ENCODE measurements at regions not wholly inside any gene's neighbourhood (a gene's known extent, or its start where the extent isn't known, plus 50 kb on each side); places are given as distances from the start of the nearest gene placed in this dataset.

DNA sequence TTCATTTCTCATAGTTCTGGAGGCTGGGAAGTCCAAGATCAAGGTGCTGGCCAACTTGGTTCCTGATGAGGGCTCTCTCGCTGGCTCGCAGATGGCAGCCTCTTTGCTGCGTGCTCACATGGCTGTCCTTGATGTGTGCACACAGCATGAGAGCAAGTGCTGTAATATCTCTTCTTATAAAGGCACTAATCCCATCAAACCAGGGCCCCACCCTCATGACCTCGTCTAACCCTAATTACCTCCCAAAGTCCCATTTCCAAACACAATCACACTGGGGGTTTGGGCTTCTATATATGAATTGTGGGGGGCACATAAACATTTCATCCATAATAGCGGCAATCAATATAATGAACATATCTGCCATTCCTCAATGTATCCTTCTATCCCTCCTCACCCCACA is 1062.1 kb downstream of the BRD1 start:
- Histone ChIP-seq H3K27ac (ENCODE audit: low read depth, low read length) (no peak overlapping the region), H4K20me1 (ENCODE audit: control insufficient read depth, insufficient read depth, low read depth, low read length) (no peaks in the 10 kb centered on the region; the same call in 1 of the 2 replicates), H3K36me3 (ENCODE audit: control insufficient read depth, low read length) (no peaks in the 10 kb centered on the region), H3K79me2 (ENCODE audit: control insufficient read depth, low read length) (no peaks in the 10 kb centered on the region), H3K27me3 (ENCODE audit: control insufficient read depth, low read length) (no peaks in the 10 kb centered on the region), H3F3A (ENCODE audit: control insufficient read depth, insufficient read depth) (no peaks in the 10 kb centered on the region), H3K9me3 (ENCODE audit: control insufficient read depth, insufficient read depth, low read length) (no peaks in the 10 kb centered on the region), H3K4me3 (ENCODE audit: low read length) (no peak overlapping the region), H3K9me2 (replicated peaks; ENCODE audit: control insufficient read depth, low read length) (no peaks in the 10 kb centered on the region), H3K4me1 (ENCODE audit: control insufficient read depth, low read length) (no peaks in the 10 kb centered on the region), H3K4me2 (ENCODE audit: low read length) (no peak overlapping the region)
- TF ChIP-seq, protein P1, sequence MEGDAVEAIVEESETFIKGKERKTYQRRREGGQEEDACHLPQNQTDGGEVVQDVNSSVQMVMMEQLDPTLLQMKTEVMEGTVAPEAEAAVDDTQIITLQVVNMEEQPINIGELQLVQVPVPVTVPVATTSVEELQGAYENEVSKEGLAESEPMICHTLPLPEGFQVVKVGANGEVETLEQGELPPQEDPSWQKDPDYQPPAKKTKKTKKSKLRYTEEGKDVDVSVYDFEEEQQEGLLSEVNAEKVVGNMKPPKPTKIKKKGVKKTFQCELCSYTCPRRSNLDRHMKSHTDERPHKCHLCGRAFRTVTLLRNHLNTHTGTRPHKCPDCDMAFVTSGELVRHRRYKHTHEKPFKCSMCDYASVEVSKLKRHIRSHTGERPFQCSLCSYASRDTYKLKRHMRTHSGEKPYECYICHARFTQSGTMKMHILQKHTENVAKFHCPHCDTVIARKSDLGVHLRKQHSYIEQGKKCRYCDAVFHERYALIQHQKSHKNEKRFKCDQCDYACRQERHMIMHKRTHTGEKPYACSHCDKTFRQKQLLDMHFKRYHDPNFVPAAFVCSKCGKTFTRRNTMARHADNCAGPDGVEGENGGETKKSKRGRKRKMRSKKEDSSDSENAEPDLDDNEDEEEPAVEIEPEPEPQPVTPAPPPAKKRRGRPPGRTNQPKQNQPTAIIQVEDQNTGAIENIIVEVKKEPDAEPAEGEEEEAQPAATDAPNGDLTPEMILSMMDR (IDR thresholded peaks at IDR 0.05; ENCODE audit: low read depth, low read length, poor library complexity, severe bottlenecking) = no peak
- no peak for TF ChIP-seq EZH2phosphoT487 (IDR thresholded peaks at IDR 0.05; ENCODE audit: borderline replicate concordance, low read length)

DNA sequence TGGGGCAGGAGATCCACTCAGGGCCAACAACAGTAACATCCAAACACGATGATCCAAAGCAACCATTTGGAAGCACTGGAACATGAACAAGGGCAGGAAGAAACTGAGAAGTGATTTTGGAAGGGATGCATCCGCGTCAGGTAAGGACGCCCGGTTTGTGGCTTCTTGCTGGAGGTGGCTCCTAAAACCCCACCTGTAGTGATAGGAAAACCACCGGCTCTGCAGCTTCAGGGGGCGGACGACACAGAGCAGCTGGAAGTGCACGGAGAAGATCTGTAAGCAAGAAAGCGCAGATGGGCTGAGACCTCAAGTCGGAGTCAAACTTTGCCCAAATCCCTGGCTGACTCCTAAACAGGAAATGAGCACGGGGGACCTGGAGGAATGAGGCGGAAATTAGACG is 1066.1 kb downstream of the BRD1 start:
- no peak for TF ChIP-seq EZH2phosphoT487 (IDR thresholded peaks at IDR 0.05; ENCODE audit: borderline replicate concordance, low read length)
- TF ChIP-seq, protein P1 (IDR thresholded peaks at IDR 0.05; ENCODE audit: low read depth, low read length, poor library complexity, severe bottlenecking) = no peak
- H3K4me2 ChIP-seq (ENCODE audit: low read length) = no peak overlapping the region

DNA sequence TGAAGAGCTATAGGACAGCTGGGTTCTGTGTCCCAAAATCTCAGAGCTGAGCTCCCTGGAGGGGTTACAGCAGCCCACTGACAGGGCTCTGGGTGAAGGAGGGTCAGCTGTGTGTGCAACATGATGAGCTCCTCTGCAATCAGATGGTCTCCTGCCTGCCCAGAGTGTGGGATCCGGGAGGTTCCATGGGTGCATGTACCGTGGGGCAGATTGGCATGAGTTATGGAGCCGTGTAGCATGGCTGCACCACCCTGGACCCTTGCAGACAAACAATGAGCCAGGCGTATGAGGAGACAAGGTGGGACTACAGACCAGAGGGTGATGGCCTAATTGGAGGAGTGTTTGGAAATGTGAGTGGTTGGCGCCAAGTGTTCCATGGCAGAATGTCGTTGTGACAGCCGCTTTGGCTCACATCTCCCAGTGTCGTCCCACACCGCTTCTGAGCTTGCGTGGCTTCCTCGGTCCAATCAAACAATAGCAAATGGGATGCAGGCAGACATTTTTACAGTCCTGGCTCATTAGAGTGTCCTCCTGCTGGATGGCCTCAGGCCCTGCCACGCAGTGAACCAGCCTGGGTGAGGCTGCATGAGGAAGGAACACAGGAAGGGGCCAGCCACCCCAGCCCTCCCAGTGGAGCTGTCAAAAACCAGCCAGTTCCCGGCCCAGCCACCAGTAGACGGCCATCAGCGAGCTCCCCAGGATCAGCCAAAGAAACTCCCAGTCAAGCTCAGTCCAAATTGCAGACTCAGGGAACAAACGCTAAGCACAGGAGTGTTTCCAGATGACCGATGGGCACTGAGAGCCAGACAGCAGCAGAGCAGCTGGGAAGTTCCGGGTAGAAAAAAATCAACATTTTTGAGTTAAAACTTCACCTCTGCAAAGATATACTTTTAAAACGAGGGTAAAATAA is 1066.9 kb downstream of the BRD1 start:
- H3F3A ChIP-seq (ENCODE audit: control insufficient read depth, insufficient read depth) = no peaks in the 10 kb centered on the region
- no peaks in the 10 kb centered on the region for H3K27me3 ChIP-seq (ENCODE audit: control insufficient read depth, low read length)
- H4K20me1 ChIP-seq (ENCODE audit: control insufficient read depth, insufficient read depth, low read depth, low read length) = no peaks in the 10 kb centered on the region
- H3K9me2 ChIP-seq (replicated peaks; ENCODE audit: control insufficient read depth, low read length) = no peaks in the 10 kb centered on the region
- H3K36me3 ChIP-seq (ENCODE audit: control insufficient read depth, low read length) = no peaks in the 10 kb centered on the region
- H3K4me3 ChIP-seq (ENCODE audit: low read length) = no peak overlapping the region
- no peak overlapping the region for H3K4me2 ChIP-seq (ENCODE audit: low read length)
- no peak for TF ChIP-seq EZH2phosphoT487 (IDR thresholded peaks at IDR 0.05; ENCODE audit: borderline replicate concordance, low read length)
- TF ChIP-seq, protein P1 (IDR thresholded peaks at IDR 0.05; ENCODE audit: low read depth, low read length, poor library complexity, severe bottlenecking) = no peak
- H3K9me3 ChIP-seq (ENCODE audit: control insufficient read depth, insufficient read depth, low read length) = no peaks in the 10 kb centered on the region
- no peak overlapping the region for H3K27ac ChIP-seq (ENCODE audit: low read depth, low read length)
- no peaks in the 10 kb centered on the region for H3K4me1 ChIP-seq (ENCODE audit: control insufficient read depth, low read length)
- no peaks in the 10 kb centered on the region for H3K79me2 ChIP-seq (ENCODE audit: control insufficient read depth, low read length)

More for the DNA sequence above, 1066.1 kb downstream of the BRD1 start:
- no peaks in the 10 kb centered on the region for H3K4me1 ChIP-seq (ENCODE audit: control insufficient read depth, low read length)
- H3K4me3 ChIP-seq (ENCODE audit: low read length) = no peak overlapping the region
- H3K79me2 ChIP-seq (ENCODE audit: control insufficient read depth, low read length) = no peaks in the 10 kb centered on the region
- H3K27me3 ChIP-seq (ENCODE audit: control insufficient read depth, low read length) = no peaks in the 10 kb centered on the region
- H3K9me3 ChIP-seq (ENCODE audit: control insufficient read depth, insufficient read depth, low read length) = no peaks in the 10 kb centered on the region
- H3F3A ChIP-seq (ENCODE audit: control insufficient read depth, insufficient read depth) = no peaks in the 10 kb centered on the region
- no peaks in the 10 kb centered on the region for H3K9me2 ChIP-seq (replicated peaks; ENCODE audit: control insufficient read depth, low read length)
- no peak overlapping the region for H3K27ac ChIP-seq (ENCODE audit: low read depth, low read length)
- H3K36me3 ChIP-seq (ENCODE audit: control insufficient read depth, low read length) = no peaks in the 10 kb centered on the region
- no peaks in the 10 kb centered on the region for H4K20me1 ChIP-seq (ENCODE audit: control insufficient read depth, insufficient read depth, low read depth, low read length)
